HCEC 1CT (cell line): ENCODE measurements at regions not wholly inside any gene's neighbourhood (a gene's known extent, or its start where the extent isn't known, plus 50 kb on each side); places are given as distances from the start of the nearest gene placed in this dataset.

ENCODE experiments used
- DNase-seq: peaks from one replicate; pipeline ENCODE4 v3.0.0-alpha.2; 2017

DNA sequence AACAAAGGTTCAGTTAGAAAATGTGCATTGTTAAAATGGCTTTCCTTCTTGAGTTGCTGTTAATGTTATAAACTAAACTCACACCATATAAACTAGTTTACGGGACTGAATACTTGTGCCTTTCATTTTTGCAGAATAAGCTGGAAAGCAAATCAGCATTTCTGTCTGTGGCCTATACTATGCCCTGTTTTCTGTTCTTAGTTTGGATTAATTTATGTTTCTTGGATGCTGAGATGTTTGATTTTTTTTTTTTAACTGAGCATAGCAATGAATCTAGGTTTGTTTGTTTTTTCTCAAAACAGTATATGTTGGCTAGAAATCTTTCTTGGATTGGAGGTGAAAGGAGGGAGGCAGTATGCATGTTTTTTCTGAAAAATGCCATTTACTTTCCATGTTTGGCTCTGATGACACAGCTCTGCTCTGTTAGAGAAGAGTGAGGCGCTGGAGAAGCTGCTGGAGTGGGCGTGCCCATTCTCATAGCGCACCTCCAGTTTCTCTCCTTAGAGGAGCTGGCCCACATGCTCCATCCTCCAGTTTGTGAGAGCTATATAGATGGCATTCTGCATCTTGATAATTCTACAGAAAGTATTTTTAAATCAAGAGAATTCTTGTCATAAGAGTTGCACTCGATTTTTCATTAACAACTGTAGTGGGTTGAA lies 423.6 kb upstream of the TPM1 start:
- peak; percentile 23 for DNase-seq

DNA sequence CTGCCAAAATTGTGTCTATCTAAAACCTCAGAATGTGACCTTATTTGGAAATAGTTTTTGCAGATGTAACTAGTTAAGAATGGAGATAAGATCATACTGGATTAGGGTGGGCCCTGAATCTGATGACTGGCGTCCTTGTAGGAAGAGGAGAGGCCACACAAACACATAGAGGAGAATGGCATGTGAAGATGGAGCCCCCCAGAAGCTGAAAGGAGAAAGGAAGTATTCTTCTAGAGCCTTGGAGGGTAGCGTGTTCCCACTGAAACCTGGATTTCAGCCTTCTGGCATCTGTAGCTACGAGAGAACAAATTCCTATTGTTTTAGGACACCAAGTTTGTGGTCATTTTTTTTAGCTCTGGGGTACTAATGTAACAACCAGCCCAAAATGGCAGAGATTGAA lies 423.0 kb upstream of the TPM1 start:
- peak; percentile 30 for DNase-seq

DNA sequence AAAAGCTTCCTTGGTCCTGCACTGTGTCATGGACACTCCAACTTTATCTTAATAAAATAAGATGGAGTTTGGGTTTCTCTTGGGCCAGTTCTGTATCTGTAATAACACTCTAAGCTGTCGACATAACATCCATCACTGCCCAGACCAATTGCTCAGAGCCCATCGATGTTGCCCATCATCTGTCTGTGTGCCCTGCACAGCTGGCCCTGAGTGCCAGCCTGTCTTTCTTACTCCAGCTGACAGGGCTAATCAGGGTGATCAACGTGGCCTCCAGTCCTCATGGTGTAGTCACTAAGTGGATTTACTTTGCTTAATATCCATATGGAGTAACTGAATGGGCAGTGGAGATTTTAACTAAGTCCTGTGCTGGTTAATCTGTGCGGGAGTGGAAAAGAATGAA lies 419.8 kb upstream of the TPM1 start:
- no peak for DNase-seq

DNA sequence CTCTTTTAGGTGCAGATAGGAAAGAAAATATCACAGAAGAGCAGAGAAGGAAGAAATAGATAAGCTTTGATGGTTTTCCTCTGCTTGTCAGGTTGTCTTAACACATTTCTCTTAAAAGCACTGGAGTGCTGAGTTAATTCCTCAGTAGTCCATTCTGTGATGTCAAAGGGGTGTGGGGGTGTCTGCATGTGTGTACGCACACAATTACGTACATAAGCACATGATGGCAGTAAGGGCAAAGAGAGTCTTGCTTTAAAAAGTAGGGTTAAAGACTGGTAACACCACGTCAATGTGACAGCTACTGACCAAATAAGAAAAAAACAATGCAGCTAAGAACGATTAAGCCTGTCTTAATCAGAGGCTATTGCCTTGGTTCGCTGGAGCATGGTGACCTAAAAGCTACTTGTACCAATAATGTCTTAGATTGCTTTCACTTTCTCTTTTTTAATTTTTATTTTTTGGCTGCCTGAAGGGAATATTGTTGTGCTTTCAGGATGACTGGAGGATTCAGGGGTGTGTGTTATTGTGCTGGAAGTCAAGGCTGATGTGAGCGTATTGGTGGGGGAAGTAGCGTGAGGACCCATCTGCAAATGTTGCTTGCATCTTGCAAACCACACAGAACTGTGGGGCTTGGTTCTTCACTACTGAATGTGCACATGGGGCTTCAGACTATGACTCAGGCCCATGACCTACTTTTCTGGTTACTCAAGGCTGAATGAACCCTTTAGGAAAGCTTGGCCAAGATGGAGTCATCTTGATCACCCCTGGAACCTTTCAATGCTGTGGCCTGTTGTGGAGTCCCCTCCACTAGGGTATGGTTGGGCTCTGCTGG lies 417.8 kb upstream of the TPM1 start:
- peak; percentile 81 for DNase-seq

DNA sequence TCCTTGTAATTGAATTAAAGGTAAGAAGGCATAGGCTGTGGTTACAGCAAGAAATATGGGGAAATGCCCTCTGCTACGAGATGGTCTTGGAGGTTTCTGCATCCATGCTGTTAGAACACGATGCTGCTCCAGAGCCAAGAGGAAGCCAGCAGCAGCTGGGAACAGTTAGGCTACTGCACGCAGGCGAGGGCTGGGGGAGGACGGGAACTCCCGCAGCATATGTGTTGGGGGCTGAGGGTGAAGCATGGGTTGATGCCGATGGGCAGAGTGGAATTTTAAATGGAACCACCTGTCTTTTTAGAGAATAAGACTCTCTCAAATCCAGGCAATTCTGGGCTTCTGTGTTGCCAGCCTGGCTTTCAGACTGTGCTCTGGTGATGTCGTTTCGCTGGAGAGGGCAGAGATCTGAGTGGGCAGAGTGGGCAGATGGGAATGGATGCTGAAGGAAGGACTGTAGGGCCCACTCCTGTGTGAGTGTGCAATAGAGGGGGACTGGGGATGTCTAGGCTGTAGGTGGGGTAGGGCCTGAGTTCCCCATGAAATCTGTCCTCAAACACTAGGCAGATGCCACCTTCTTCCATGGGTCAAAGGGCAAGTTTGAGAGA lies 417.0 kb upstream of the TPM1 start:
- DNase-seq = no peak

DNA sequence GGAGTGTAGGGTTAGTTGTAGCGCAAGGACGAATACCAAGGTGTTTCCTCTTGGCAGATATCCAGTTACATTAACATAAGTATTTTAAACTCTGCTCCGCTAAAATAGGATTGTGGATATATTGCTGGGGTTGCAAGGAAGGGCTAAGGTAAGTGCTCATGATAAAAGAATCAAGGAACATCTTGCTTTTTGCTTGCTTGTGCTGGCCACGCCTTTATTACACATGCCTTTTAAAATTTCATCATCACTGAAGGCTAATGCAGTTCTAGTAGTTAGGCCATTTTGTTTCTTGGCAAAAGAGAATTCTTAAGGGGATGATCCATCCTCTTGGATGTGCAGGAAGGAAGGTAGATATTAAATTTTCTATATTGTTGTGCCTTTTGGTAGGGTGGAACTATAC lies 415.6 kb upstream of the TPM1 start:
- no peak for DNase-seq

DNA sequence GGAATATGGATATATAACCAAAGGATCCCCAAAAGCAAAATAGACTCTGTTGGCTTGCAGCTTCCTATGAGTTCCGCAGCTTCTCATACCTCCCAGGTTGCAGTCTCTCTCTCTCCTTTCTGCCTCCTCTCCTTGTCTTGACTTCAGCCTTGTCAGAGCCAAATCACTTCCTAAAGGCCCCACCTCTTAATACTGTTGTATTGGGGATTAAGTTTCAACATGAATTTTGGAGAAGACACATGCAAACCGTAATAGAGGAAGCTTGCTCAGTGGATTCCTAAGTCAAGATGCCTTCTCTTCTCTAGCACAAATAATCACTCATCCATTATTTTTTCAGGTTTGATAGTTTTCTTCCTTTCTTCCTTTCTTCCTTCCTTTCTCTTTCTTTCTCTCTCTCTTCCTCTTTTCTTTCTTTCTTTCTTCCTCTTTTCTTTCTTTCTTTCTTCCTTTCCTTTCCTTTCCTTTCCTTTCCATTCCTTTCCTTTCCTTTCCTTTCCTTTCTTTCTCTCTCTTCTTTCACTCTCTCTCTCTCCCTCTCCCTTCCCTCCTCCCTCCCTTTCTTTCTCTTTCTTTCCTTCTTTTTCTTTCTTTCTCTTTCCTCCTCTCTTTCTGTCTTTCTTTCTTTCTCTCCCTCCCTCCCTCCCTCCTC lies 411.3 kb upstream of the TPM1 start:
- DNase-seq = no peak

DNA sequence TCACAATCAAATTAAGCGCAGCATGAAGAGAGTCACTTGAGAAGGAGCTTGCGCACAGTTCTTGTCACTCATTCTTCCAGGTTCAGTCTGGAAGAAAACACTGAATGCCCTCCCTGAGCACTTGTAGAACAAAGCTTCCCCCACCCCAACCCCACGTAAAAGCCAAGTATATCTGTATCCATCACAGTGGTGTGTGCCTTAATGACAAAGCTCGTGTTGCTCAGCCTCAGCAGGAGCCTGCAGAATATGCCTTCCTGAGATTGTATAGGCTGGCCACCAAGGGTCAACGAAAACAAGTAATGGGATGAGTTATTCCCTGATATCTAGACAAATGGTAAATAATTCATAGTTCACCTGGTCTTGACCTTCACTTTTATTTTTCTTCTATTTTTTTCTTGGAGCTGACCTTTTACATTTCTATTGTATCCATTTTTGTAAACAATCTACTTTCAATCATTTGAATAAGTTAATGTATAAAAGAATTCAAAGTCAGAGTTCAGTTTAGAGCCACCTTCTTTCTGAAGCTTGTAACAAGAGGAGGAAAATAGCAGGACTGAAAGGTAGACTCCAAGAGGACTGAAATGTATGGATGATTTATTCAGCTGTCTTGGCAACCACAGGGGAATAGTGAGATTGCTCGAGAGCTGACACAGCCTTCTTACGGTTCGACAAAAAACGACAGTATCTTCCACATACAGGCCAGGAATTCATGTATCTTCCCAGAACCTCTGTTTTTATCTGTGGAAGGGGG lies 405.5 kb upstream of the TPM1 start:
- no peak for DNase-seq

DNA sequence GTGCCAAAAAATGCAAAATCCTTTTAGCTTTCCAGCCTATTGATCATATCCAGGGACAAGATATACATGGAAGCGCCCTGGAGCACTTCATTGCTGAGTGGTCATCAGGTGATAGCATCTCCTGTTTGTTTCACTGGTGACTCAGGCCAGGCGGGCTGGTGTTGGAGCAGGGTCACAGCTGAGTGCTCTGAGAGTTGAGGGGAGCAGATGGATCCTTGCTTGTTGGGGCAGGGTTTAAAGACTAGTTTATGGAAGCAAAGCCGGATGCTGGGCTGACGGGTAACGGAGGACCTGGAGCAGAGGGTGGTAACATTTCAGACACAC lies 405.0 kb upstream of the TPM1 start:
- no peak for DNase-seq

DNA sequence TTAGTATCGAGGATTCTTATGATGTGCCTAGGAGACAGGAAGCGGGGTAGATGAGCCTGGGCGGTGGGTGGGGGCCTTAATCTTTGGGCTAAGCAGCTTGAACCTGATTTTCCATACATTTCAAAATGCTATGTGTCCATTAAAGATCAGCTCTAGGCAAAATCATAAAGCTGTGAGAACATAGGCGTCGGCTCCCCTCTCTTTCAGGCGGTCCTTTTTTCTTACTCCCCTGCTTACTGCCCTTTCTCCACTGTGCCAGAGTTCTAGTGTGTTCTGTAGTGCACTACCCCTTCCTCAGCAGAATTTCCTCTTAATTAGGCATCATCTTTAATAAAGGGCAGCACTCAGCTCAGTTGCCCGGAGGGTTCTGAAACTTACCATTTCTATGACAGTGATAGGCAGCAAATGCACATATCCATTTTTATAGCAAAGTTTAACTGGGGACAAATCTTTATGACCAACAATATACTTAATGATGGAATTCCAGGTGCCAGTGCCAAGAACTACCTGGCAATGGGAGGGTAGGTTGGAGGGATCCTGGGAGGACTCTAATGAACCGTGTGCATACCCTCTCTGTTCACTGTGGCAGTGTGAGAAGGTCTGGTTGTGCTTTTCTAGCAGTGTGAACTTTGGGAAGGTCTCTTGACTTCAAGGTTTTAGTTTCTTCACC lies 404.5 kb upstream of the TPM1 start:
- no peak for DNase-seq

DNA sequence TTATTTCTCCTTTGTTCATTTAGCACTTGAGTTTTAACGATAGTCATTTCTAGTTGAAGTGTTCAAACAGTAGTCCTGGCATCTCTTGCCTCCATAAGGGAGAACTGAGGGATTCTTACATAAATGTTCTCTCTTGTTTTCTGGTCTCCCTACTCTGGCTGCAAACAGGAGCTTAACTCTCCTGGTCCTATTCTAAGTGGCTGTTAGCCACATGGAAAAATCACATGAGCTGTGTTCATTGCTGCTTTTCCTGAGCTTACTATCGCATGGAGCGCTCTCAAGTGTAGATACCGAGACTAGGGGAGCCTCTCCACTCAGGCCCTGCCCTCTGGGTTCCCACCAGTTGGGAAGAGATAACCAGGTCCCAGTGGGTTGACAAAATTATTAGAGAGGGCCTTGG lies 403.1 kb upstream of the TPM1 start:
- no peak for DNase-seq

DNA sequence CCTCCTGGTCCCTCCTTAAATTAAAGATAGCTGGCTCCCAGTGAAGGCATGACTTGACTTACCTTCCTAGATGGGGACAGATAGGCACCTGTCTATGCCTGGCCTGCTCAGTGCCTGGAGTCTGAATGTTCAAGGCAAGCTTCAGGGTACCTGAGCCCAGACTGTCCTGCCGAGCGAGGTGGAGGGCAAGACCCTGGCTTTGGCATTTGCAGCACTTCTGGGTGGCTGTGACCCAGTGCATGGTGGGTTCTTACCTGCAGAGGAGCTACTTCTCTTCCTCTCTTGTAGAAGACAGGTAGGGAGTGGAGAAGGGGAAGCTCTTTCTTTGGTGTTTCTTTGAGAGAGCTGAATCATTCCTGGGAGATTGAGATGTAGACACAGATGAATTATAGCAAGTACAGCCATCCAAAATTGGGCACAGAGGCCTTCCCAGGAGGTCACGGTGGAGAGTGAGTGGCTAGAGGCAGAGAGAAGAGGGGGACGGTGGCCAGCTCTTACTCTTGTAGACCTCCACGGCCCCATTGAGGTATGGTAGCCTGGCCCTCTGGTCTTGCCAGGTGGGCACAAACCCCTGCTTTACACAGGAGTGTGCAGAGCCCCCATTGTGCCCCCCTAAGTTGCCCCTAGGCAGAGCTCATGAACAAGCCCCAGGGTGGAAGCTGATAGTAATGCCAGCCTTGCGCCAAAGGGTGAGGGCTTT lies 402.5 kb upstream of the TPM1 start:
- DNase-seq = no peak

DNA sequence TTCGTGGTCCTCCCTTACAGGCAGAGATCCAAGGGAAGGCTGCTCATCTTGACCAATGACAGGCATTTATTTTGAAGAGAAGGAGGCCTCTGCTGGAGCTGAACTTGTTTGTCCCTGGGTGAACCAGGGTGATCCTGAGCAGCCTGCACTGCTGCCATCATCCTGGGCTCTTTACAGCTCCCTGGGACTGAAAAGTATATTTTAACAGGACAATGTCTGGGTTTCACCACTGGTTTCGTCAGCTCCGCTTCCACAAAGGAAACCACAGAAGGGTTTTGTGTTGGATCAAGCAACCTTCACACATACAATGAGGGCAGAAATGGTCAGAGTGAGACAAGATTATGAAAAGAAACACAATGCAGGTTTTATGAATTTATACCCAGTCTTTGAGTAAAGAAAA lies 400.7 kb upstream of the TPM1 start:
- DNase-seq = no peak

DNA sequence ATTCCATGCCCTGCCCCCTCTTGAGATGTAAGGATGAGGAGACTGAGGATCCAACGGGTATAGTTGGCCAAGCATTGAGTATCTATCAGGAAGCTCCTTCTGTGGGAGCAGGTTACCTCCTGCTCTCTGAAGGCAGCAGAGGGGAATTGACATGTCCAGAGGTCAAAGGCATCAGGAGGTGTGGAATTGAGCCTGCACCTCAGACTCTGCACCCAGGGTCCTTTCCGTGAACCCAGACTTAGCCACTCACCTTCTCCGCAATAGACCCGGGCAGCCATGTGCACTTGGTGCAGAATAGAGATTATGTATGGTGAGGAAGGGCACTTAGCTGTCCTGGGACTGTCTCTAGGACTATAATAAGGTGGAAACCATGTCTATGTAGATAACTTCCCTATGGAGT lies 399.0 kb upstream of the TPM1 start:
- no peak for DNase-seq

DNA sequence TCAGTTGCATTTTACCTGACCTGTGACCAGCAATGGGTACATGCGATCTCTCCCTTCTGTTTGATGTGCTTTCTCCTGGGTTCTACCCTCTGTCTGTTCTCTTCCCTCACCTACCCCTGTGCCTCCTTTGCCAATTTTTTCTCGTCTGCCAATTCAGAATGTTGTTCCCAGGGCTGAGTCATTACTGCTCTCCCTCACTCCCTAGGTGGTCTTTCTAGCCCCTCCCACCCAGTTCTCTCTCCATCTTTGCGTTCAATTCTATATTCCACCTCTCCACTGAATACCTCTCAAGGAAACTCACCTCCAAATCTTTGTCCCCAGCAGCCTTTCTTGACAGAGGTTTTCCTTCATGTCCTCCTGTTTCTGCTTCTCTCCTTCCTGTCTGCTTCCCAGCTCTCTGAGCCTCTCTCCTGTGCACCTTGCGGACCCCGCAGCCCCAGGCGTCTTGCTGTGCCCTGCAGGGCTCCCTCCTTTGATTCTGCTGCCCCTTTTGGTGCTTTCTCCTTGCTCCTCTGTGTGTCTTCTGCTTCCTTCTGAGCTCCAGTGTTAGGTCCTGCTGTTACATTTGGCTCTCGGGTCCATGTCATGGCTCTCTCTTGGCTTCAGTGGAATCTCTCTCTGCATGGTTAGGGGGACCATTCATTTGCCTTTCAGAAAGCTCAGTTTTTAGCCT lies 398.2 kb upstream of the TPM1 start:
- DNase-seq = no peak

DNA sequence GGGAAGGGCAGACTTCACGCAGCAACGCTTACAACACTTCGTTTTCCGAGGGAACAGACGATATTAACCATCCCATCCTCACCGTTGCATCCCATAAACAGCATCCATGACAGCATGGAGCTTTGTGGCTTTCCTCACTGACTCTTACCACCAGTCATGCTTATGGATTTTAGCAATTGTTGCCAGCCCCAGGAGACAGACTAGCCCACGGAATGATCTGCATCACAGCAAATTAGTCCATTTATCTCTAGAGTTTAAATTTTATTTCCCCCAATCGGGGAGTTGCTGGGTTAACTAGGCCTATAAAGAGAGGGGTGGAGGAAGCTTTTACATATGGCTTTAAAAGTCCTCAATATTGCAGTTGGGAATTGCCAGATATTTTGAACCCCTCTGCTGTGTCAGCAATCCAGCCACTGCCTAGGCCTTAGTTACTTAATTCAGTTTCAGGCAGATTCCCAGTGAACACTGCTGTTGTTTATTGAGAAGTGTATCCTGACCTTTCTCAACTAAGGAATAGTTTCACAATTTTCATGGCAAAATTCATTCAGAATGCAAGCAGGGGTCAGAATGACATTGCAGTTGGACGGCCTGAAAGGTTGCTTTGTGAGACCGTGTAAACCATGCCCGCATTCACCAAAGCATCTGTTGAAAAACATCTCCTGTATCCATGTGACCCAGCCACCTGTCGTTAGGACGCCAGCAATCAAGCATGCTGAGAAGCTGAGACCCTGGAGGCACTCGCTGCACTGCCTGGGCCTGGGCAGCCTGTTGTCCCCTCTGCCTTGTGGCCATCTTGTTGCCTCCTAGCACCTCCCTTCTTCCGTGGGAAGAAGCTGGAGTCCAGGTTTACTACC lies 397.4 kb upstream of the TPM1 start:
- no peak for DNase-seq

DNA sequence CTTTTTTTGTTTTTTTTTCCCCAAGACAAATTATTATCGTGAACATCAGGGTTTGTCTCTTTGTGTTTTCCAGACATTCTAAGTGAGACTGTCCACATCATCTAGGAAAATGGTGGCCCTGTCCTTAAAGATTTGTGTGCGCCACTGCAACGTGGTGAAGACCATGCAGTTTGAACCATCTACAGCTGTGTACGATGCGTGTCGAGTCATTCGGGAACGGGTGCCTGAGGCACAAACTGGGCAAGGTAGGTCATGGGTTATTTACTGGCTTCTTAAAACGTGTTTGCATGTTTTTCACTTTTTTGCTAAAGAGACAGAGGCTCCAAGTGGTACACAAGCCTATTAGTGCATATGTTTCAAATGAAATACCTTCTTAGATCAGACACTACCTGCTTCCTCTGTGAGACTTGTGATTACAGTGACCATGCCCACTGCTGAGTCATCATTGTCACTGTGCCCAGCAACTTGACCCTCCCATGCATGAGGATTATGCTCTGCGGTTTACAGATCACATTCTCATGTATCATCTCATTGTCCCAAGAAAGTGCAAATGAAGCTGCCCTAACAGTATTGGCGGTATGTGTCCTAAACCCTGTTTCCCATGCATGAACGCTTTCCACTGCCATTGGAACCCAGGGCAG lies 395.2 kb upstream of the TPM1 start:
- peak; percentile 69 for DNase-seq

DNA sequence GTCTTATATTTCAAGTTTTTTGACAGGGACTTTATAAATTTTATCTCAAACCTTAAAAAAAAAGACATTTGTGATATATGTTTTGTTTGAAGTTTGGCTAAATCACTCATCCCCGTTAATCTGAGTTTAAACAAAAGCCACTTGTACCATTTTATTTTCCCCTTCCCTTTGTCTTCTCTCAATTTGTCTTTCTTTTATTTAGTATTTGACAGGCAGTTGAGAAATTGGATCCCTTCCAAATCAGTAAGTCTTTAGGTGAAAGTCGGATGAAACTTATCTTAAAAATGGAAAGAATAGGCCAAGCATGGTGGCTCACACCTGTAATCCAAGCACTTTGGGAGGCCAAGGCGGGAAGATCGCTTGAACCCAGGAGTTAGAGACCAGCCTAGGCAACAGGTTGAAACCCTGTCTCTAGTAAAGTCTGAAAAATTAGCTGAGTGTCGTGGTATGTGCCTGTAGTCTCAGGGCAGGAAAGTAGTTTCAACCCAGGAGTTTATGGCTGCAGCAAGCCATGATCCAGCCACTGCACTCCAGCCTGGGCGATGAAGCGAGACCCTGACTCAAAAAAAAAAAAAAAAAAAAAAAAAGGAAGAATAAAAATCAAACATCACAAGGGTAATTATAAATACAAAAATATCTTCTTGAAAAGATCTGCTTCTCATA lies 394.6 kb upstream of the TPM1 start:
- no peak for DNase-seq

DNA sequence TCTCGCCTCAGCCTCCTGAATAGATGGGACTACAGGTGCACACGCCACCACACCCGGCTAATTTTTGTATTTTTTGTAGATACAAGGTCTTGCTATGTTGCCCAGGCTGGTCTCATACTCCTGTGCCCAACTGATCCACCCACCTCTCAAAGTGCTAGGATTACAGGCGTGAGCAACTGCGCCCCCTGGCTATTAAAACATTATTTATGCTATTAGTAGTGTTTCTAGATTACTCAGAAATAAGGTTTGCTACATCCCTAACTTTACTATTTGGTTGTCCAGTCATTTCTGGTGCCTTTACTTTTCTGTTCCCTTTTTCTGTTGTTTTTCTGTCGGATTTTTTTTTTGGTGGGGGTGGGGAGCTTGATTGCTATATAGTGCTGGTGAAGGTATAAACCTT lies 393.6 kb upstream of the TPM1 start:
- peak; percentile 34 for DNase-seq
